Stimulated activated CD8-positive, alpha-beta memory T cell treated with anti-CD3 and anti-CD28 coated beads, Interleukin-2, amount 100 ng/mL, for 48 hours (primary cell): ENCODE measurements at regions not wholly inside any gene's neighbourhood (a gene's known extent, or its start where the extent isn't known, plus 50 kb on each side); places are given as distances from the start of the nearest gene placed in this dataset.
"Not testable (repeated sequence)": the region's sequence is repeated elsewhere in the genome, so short reads cannot be mapped to it uniquely, and the experiment has no call there.

Experiments
- DNase-seq, 2 donors: peaks; one replicate each; pipeline ENCODE4 v3.0.0-alpha.2; 2020; ENCODE audit warnings: low read depth in 2 of 2

- no peak for DNase-seq
Measured at GRCh38 chr7:51543801-51544553, 227.4 kb upstream of the COBL start.

GRCh38 chr7:51540906-51541305, 224.3 kb upstream of the COBL start:
- not testable (repeated sequence) for DNase-seq

GRCh38 chr7:51539840-51540239, 223.2 kb upstream of the COBL start:
- DNase-seq, result no peak

- no peak for DNase-seq
Measured at GRCh38 chr7:51528172-51528571, 211.6 kb upstream of the COBL start.

- no peak for DNase-seq
Measured at GRCh38 chr7:51521694-51522312, 205.2 kb upstream of the COBL start.

- DNase-seq, result no peak
Measured at GRCh38 chr7:51521054-51521453, 204.4 kb upstream of the COBL start.

DNA sequence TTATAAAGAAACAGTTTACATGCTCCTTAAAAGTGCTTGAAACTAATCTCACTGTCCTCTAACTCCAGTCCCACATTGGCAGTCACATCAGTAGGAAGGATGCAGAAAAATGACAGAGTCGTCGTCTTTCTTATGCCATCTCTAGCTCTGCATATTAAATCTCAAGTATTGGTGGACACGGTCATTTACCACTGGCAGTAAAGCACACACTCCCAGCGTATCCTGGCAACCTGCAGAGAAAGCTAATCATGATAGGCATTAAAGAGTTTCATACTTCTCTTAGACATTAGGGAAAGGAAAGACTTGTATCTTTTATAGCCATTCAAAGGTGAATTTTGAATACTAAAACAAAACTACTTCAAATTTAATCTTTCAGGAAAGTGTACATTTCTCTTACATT, 202.0 kb upstream of the COBL start:
- no peak for DNase-seq

DNA sequence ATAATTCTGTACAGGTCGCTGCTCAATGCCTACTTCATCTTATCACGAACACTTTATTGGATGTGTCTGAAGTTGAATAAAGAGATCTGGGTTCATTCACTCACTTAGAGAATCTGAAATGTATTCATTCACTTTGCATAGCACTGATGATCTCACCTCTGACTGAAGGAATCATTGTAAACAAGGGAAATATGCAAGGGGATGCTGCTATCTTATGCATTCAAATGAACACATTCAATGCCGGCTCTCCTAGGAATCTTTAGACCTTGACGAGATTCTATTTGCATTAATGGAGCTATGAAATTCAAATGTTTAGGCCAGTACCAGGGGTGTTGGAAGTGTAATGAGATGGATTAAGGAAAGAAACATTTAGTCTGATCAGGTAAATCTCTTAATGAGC, 200.6 kb upstream of the COBL start:
- no peak for DNase-seq

- DNase-seq, result no peak
Measured at GRCh38 chr7:51501620-51502019, 185.0 kb upstream of the COBL start.

DNA sequence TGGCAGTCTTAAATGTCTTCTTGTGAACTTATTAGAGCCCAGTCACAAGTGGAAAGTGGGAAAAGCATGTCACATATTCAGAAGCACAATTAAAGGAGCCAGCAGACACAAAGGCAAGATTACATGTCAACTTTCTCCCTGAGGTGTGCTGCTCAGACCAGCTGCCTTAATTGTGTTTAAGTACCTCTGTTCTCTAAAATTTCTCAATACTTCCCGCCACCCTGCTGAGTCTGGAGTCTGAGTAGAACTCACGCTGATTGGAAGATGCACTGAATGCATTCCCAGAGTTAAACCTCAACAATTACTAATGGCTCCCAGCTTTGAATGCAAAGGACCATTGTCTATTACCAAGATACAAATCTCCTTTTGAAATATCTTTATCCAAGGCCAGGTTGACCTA, 166.4 kb upstream of the COBL start:
- no peak for DNase-seq

DNA sequence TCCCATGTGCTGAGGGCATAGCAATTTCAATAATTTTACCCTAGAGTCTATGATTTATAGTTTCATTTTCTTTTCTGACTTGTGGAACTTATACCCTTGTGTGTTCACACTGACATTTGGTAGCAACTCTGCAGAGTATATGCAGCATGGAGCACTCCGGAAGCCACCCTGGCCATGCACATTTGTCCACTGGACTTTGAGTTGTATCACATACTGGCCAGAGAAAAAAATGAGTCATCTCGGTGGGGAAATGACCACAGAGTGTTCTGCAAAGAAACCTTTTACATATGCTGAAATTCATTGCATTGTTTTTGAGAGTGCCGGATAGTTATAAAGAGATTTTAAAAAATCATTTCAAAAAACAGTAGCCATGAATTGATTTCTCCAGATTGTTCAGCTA, 164.8 kb upstream of the COBL start:
- DNase-seq, result no peak

GRCh38 chr7:51477819-51478218, 161.2 kb upstream of the COBL start:
- no peak for DNase-seq

- no peak for DNase-seq
Measured at GRCh38 chr7:51477323-51477722, 160.7 kb upstream of the COBL start.

- no peak for DNase-seq
Measured at GRCh38 chr7:51476026-51476425, 159.4 kb upstream of the COBL start.

- no peak for DNase-seq
Measured at GRCh38 chr7:51472873-51473272, 156.3 kb upstream of the COBL start.

DNA sequence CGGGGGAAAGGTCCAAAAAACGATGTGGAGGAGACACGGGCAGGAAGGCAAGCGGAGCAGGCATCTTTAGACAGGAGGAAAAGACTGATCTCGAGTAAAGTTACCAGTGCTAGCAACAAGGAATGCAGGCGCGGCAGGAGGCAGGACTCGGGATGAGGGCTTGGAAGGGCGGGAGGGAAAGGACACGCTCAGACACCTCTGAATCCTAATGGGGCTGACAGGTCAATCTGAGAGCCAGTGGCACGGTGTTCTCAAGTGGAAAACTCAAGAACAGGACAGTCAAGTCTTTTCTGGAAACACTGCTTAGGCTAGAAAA, 155.3 kb upstream of the COBL start:
- no peak for DNase-seq

- DNase-seq, result no peak
Measured at GRCh38 chr7:51471210-51471980, 154.8 kb upstream of the COBL start.

DNA sequence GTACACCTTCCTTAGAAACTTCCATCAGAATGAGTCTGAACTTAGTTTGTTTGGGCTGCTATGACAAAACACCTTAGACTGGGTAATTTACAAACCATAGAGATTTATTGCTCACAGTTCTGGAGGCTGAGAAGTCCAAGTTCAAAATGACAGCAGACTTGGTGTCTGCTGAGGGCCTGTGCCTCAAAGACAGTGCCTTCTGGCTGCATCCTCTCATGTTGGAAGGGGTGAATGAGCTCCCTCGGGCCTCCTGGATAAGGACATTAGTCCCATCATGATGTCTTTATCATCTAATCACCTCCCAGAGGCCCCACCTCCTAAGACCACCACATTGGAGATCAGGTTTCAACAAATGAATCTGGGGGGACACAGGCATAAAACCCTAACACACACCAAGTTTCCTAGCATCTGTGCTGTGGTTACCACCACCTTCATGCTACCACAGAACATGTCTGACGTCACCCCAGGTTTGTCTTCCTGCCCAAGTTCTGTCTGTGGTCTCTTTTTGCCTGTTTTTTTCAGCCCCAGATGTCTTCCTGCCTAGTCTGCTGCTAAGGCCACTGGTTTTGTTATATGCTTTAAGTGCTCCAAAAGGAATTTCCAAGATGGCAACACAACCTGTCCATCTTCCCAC, 150.9 kb upstream of the COBL start:
- peak in 1 of 2 donors; percentile 1 for DNase-seq

- DNase-seq, result no peak
Measured at GRCh38 chr7:51459809-51460208, 143.2 kb upstream of the COBL start.

DNA sequence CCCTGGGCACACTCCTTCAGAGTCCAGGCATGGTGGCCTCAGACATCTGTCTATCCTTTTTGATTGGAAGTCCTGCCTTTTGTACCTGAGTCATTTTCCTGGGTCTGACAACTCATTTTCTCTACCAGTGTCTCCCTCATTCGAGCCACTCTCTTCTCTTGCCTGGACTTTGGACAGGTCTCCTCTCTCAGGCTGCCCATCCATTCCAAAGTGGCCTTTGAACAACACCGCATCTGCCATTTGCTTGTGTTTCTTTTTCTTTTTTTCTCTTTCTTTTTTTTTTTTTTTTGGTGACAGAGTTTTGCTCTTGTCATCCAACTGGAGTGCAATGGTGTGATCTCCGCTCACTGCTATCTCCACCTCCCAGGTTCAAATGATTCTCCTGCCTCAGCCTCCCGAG, 142.1 kb upstream of the COBL start:
- DNase-seq, result no peak

DNA sequence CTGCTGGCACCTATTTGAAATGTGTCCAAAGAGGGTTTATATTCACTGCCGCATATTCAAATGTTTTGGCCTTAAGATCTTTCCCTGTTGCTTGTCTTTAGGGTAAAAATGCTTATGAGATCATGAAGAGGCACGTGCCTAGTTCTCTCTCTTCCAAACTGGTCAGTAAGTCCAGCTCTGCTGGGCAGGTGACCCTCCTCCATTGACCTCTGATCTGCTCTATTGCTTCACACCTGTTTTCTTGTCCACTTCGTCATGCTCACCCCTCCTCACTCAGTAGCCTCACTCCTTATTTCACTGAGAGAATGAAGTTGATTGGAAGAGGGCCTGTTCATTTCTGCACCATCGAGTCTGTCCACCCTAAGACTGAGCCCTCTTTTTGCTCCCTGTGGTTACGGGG, 140.5 kb upstream of the COBL start:
- DNase-seq, result no peak

DNA sequence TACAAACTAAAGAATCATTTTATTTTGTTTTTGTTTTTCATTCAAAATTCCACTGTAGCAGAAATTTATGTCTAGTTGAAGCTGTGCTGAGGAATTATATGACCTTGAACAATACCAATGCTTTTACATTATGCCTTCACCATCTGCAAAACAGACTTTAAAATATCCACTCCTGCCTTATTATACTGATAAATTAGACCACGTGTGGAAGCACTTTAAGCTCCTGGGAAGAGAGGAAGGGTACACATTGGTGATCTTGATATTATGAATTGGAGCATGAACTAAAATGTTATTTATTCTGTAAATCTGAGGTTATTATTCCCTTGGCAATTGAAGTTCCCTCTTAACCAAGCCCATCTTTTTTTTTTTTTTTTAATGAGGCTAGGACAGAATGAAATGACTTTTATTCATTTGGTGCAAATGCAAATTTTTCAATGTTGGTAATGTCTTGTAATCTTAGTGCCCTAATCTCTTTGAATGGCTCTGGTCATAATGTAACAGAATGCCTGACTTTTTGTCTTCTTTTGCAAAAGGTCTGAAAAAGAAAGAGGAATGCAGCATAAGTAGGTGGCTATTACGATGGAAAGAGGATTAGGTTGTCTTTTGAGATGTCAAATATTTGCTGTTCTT, 139.9 kb upstream of the COBL start:
- no peak for DNase-seq
